ENCODE measurements at regions not wholly inside any gene's neighbourhood (a gene's known extent, or its start where the extent isn't known, plus 50 kb on each side); places are given as distances from the start of the nearest gene placed in this dataset.

DNA sequence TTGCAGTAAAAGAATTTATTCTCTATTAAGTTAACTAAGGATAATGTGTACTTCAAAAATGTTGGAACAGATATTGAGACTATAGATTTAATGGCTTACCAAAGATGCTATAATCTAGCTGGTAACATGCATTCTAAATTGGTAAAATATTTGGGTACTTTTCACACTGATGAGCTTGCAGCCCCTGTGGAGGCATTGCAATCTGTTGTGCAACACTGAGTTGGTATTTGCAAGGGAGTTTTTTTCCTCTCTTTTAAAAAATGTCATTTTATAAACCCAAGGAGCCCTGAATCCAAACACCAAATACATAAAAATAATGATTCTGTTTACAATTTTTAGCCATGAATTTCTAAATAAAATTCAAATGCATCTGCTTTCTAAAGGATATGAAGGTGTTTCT is 944.8 kb downstream of the DTWD2 start:
- no peak for DNase-seq (ENCODE audit: low read depth)
- no peak overlapping the region for H3K4me3 ChIP-seq (ENCODE audit: low read depth, low read length)

DNA sequence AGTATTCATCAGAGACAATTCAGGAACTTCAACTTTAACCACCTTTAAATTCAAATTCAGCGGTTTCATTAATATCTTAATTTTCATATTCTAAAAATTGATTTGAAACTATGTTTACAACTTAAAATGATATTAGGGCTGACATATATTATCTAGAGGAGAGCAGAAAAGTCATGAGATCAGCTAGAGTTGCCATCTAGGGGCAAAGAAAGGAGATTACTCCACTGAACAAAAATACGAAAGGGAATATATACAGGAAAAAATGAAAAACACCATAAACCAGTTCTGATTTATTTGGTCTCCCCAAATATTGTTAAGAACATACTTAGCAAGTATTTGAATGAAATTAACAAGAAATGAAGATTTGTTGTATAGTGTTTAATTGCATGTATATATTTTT is 946.3 kb downstream of the DTWD2 start:
- DNase-seq (ENCODE audit: low read depth) = no peak
- H3K4me3 ChIP-seq (ENCODE audit: low read depth, low read length) = no peak overlapping the region

DNA sequence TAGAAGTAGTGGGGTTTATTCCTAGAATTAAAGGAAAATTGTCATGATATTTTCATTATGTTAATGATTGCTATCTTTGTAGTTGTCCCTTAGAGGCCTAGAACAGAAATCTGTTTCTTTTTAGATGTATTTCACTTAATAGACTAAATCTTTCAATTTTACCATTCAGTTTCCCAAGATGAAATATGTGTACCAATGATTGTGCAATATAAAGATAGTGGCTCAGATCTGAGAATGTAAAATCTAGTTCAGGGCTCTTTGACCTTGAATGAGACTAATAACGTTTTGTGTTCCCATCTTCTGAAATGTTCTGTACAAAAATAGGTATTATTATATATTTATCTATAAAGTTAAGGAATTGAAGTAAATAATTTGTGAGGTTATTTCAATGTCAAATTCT is 947.9 kb downstream of the DTWD2 start:
- no peak for DNase-seq (ENCODE audit: low read depth)
- H3K4me3 ChIP-seq (ENCODE audit: low read depth, low read length) = no peak overlapping the region

DNA sequence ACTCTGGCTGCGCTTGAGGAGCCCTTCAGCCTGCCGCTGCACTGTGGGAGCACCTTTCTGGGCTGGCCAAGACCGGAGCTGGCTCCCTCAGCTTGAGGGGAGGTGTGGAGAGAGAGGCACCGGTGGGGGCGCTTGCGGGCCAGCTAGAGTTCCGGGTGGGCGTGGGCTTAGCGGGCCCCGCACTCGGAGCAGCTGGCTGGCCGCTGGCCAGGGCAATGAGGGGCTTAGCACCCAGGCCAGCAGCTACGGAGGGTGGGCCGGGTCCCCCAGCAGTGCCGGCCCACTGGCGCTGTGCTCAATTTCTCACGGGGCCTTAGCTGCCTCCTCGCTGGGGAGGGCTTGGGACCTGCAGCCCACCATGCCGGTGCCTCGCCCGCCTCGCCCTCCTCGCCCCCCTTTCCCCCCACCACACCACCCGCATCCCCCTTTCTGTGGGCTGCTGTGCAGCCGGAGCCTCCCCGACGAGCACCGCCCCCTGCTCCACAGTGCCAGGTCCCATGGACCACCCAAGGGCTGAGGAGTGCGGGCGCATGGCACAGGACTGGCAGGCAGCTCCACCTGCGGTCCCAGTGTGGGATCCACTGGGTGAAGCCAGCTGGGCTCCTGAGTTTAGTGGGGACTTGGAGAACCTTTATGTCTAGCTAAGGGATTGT is 954.5 kb downstream of the DTWD2 start:
- no peak overlapping the region for H3K4me3 ChIP-seq (ENCODE audit: low read depth, low read length)

DNA sequence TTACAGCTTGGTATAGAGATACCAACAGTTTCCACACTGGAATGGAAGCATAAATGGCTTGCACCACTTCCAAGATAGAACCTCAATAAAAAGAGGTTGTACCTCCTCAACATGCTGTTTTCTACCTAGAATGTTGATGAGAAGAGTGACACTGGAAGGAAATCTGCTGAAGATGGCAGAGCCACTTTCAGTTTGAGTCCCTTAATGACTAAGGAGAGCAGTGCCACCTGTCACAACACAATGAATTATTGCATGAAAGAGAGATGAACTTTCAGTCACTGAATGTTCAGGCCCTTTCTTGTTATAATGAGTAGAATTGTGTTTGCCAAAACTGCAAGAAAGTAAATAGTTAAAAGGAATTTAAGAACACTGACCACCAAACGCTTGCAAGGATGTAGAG is 958.5 kb downstream of the DTWD2 start:
- no peak for DNase-seq (ENCODE audit: low read depth)
- H3K4me3 ChIP-seq (ENCODE audit: low read depth, low read length) = no peak overlapping the region

More for the DNA sequence above, 954.5 kb downstream of the DTWD2 start:
- no peak for DNase-seq (ENCODE audit: low read depth)

DNA sequence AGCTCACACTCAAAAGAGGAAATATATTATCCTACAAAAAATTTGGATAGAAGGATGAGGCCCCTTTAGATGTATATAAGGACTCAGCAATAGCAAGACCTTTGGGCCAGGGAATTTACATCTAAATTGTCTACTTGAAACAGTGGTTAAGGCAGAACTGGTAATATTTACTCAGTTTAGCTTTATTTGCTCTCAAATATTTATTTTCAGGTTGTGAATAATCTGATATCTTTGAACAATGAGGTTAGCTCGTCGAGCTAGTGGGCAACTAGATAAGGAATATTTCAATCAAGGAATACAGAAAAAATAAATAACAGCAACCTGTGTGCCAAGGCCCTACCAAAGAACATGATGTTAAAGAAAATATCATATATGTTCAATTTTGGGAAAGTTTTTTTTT is 966.3 kb downstream of the DTWD2 start:
- H3K4me3 ChIP-seq (ENCODE audit: low read depth, low read length) = no peak overlapping the region
- no peak for DNase-seq (ENCODE audit: low read depth)

DNA sequence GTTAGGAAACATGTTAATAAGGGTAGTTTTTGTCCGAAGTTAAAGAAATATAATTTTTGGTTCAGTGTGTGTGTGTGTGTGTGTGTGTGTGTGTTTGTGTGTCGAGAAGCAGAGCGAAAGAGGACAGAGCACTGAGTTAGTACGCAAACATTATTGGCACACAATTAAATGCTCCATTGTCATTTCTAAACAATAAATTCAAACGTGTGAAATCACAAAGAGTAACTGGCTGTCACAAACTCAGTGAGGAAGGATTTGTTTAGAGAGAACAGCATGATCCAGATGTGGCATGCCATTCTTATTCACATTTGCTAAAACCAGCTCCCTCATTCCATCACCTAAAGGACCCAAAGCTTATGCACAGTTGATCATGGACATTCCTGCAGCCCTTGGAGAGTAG is 970.8 kb downstream of the DTWD2 start:
- no peak overlapping the region for H3K4me3 ChIP-seq (ENCODE audit: low read depth, low read length)
- DNase-seq (ENCODE audit: low read depth) = no peak

DNA sequence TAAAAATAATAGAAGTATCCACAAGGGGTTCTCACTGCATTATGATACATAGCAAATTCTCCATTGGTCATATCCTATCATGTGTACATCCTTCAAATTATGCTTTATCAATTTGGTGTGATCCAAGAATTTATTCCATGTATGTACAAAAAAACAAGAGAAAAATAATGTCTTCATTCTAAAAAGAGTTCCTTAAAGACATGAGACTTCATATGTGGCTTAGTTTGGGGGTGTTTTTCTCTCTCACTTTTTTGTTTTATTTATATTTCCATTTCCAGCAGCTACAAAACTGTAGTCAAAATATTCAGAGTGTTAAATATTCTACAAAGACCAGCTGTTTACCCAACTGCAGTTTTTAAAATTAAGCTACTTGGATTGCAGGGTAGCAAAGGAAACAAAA is 972.0 kb downstream of the DTWD2 start:
- no peak overlapping the region for H3K4me3 ChIP-seq (ENCODE audit: low read depth, low read length)
- no peak for DNase-seq (ENCODE audit: low read depth)

DNA sequence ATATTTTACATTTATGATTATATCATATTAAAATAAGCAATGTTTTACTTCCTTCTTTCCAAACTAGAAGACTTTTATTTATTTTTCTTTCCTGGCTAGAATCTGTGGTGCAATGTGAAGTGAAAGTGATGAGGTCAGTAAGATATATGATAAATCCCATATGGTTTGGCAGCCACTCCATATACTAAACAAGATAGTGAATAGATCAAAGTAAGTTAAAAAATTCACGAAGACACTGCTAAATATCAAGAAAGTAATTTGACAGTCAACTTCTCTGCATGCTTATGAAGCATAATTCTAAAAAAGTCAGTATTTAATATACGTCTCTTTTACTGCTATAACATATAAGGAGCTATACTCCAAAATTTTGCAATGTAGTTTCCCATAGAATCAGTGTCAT is 972.8 kb downstream of the DTWD2 start:
- H3K4me3 ChIP-seq (ENCODE audit: low read depth, low read length) = no peak overlapping the region
- no peak for DNase-seq (ENCODE audit: low read depth)

DNA sequence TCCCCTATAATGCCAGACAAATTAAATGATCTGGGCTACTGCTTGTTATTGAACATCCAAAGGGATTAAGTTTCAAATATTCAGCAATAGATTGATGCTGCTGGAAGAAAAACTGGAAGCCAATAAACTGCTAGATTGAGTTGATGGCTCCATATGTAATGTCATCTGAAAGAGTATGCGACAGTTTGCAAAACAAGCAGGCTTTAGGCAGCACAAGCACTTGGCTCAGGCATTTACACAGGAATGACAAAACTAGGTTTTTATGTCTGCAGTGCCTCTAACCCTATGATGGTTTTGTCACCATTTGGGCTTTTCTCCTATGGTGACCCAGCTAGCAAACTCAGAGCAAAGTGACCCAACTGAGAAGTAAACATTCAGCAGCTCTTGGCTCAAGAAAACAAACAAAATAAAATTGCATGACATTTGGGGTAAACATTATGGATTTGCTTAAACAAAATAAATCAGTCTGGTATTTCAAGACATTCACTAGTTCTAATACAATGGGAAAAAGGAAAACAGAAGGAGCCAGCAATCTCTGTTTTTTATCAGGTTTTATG is 978.5 kb downstream of the DTWD2 start:
- H3K4me3 ChIP-seq (ENCODE audit: low read depth, low read length) = no peak overlapping the region
- no peak for DNase-seq (ENCODE audit: low read depth)

DNA sequence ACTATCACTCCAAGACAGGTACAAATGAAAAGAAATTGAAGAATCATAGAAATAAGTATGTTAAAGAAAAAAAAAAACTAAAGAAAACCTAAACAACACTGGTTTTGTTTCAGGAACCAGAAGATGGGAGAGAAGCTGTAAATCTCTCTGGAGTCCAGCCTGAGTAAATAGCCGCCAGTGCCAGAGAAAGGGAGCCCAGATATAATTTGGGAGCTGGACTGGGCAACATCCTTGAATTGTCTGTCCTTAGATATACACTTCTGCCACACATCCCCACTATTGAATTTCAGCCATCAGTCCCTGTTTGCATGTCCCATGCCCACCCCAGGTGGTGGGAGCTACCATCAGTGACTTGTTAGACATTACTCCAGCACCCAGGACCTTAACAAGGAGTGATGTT is 979.6 kb downstream of the DTWD2 start:
- no peak for DNase-seq (ENCODE audit: low read depth)
- H3K4me3 ChIP-seq (ENCODE audit: low read depth, low read length) = no peak overlapping the region

DNA sequence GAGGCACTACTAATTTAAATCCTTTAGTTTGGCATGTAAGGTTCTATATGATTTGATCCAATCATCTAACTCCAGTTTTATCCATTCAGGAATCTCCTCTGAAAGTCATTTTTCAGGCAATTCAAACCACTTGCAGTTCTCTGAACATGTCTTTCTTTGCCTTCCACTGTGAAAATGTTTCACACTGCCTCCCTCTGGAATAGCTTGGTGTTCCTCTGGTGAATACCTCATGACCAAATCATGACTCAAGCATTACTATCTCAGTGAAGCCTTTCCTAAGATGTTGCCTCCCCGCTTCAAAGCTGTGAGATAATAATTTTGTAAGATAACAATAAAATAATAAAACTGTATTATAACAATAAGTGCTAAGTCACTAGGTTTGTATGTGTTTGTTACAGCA is 981.1 kb downstream of the DTWD2 start:
- H3K4me3 ChIP-seq (ENCODE audit: low read depth, low read length) = no peak overlapping the region
- no peak for DNase-seq (ENCODE audit: low read depth)

DNA sequence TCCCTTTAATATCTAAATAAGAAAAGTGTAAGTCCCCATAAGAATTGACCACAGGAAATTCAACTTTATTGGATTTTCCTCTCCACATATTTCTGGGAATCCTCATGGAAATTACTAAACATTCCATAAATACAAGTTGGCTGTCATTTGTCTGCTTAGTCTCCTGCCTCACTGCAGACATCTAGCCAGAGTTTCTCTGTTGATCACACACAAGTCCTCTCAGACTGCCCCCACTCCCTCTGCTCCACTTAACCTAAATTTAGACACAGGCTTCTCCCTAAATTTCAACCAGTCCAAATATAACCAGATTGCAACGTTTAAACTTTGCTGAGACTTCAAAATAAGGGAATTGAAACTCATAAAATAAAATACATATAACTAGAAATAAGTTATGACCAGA is 982.1 kb downstream of the DTWD2 start:
- no peak for DNase-seq (ENCODE audit: low read depth)
- no peak overlapping the region for H3K4me3 ChIP-seq (ENCODE audit: low read depth, low read length)

DNA sequence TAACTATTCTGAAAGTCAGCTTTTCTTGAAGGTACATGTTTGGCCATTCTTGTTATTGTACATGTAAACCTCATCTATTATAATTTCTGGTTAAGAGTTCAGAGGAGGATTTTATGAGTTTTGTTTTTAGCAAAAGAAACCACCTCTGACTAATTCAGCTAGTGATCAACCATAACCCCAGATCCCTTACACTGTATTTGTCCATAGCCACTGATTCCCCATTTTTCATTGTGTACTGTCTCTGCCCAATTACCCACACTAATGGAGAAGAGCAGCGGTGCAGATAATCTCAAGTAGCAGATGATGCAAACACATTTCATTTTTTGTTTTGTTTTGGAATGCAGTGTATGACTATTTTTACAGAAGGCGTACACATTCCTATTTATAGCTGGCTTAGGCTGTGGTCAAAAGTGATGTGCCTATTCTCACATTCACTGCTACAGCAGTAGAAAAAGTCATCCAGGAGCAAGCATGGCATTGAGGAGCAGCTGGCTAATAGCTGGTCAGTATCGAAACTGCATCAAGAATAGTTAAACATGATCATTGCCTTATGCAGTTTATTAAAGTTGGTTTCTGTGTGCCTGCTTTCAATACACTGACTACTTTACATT is 988.3 kb downstream of the DTWD2 start:
- H3K4me3 ChIP-seq (ENCODE audit: low read depth, low read length) = no peak overlapping the region
- DNase-seq (ENCODE audit: low read depth) = peak; percentile 1

DNA sequence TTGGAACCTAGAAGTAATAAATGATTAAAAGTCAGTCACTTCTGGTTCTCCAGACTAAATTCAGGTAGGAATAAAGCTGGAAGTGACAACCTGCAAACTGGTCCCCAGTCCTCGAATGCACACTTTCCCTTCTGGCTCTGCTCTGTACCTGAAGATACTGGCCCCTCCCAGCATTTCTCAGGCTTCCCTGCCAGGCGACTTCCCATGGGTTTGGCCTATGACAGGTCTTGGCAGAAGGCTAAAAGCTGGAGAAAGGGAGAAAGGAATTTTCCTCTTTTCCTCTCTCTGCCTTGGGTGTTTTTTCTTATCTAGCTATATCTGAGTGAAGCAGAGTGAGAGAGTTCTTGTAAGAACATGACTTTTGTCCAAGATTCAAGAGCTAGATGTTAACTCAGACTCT is 1005.7 kb downstream of the DTWD2 start:
- no peak for DNase-seq (ENCODE audit: low read depth)

DNA sequence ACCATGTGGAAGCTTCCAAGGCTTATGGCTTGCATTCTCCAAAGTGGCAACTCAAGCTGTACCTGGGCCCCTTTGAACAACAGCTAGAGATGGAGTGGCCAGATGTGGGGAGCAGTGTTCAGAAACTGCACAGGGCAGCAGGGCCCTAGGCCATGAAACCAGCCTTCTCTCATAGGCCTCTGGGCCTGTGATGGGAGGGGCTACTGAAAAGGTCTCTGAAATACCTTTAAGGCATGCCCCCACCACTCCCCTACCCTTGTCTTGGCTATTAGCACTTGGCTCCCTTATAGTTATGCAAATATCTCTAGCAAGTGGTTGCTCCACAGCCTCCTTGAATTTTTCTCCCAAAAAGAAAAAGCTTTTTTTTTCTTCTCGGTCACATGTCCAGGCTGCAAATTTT is 1014.6 kb downstream of the DTWD2 start:
- H3K4me3 ChIP-seq (ENCODE audit: low read depth, low read length) = no peak overlapping the region
- DNase-seq (ENCODE audit: low read depth) = no peak

More for the DNA sequence above, 1005.7 kb downstream of the DTWD2 start:
- H3K4me3 ChIP-seq (ENCODE audit: low read depth, low read length) = no peak overlapping the region

DNA sequence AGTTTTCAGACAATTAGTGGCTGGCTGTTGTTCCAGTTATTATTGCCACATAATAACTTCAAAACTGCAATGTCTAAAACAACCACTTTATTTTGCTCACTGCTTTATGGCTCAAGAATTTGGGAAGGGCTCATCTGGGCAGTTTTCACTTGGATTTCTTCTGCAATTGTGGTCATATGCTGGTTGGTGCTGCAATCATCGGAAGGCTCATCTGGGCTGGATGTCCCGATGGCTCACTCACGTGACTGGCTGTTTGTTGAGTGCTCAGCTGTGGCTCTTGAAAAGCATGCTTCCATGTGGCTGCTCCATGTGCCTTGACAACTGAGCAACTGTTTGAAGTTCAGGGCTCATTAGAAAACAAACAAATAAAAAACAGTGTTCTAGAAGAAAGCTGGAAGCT is 1032.5 kb downstream of the DTWD2 start:
- no peak overlapping the region for H3K4me3 ChIP-seq (ENCODE audit: low read depth, low read length)
- no peak for DNase-seq (ENCODE audit: low read depth)

DNA sequence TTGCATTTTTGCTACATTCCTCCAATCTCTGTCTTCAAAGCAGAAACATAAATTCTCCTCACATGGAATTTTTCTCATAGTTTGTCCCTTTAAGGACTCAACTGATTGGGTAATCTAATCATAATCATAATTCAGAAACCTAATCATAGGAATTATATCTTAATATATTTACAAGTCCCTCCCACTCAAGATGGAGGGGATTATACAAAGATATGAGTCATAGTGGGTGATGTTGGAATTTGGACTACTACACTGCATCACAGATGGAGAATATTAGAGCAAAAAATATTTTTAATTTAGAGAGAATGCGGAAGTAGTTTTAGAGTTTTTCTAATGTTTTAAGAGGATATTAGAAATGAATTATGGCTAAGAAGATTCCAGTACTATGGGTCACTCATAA is 1034.0 kb downstream of the DTWD2 start:
- no peak overlapping the region for H3K4me3 ChIP-seq (ENCODE audit: low read depth, low read length)
- DNase-seq (ENCODE audit: low read depth) = no peak

DNA sequence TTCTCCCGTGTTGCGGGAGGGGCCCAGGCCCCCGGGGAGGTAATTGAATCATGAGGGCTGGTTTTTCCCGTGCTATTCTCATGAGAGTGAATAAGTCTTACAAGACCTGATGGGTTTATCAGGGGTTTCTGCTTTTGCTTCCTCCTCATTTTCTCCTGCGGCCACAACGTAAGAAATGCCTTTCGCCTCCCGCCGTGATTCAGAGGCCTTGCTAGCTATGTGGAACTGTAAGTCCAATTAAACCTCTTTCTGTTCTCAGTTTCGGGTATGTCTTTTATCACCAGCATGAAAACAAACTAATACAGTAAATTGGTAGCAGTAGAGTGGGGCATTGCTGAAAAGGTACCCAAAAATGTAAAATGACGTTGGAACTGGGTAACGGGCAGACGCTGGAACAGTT is 1035.1 kb downstream of the DTWD2 start:
- DNase-seq (ENCODE audit: low read depth) = no peak
- H3K4me3 ChIP-seq (ENCODE audit: low read depth, low read length) = no peak overlapping the region

DNA sequence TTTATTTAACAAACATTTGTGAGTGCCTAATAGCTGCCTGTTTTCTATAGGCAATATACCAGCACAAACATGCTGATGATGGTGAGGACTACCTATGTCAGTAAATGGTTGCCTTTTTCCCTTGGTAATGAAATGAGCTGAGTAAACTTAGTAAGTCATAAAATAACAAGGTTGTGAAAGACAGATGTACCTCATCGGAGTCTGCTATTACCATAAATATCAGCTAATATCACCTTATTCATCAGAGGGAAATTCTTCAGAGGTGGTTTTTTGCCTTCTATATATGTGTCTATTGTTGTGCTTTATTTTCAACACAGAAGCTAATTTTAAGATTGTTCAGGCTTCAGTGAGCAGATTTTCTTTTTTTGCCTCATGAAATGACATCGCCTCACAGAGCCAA is 1040.5 kb downstream of the DTWD2 start:
- DNase-seq (ENCODE audit: low read depth) = no peak
- H3K4me3 ChIP-seq (ENCODE audit: low read depth, low read length) = no peak overlapping the region

DNA sequence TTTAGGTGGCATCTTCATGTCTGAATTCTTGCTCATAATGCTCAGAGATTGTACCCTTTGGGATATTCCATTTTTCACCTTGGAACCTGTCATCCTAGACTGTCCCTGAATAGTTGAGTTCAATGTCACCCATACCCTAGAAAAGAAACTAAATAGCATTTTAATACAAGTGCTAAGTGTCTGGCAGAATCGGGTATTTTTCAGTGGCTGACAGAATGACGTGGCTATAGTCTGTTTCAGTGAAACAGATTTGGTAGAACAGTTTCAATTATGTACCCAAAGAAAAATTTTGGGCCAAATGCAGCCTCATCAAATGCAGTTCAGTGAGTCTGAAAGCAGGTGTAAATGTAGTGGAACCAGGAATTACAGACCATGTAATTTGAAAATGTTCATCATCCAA is 1041.2 kb downstream of the DTWD2 start:
- no peak overlapping the region for H3K4me3 ChIP-seq (ENCODE audit: low read depth, low read length)
- no peak for DNase-seq (ENCODE audit: low read depth)
